ENCODE measurements at regions not wholly inside any gene's neighbourhood (a gene's known extent, or its start where the extent isn't known, plus 50 kb on each side); places are given as distances from the start of the nearest gene placed in this dataset.

DNA sequence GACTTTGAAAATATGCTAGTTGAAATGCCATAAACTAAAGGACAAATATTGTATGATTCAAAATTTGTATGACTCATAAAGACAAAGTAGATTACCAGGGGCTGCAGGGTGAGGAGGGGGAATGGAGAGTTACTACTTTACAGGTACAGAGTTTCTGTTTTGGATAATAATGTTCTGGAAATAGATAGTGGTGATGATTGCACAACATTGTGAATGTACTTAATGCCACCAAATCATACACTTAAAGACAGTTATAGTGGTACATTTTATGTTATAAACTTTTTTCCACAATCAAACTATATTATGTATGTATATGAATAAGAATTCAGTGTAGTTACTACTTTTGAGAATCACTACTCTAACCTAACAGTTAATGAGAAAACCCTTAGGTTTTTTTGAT lies 368.1 kb downstream of the ZFHX3 start:
- no peak for TF ChIP-seq EP300 (IDR thresholded peaks at IDR 0.05; ENCODE audit: borderline replicate concordance)
- no peak for TF ChIP-seq FOXM1 (IDR thresholded peaks at IDR 0.05; ENCODE audit: borderline replicate concordance, low read depth)
- TF ChIP-seq REST (IDR thresholded peaks at IDR 0.05; ENCODE audit: low read depth), result no peak

GRCh38 chr16:72677662-72678447 lies 370.1 kb downstream of the ZFHX3 start:
- TF ChIP-seq ZBTB7A (IDR thresholded peaks at IDR 0.05; ENCODE audit: low read depth) (no peak), CREB1 (IDR thresholded peaks at IDR 0.05; ENCODE audit: low read depth) (no peak), MAX (IDR thresholded peaks at IDR 0.05) (no peak), YY1 (IDR thresholded peaks at IDR 0.05; ENCODE audit: low read depth) (no peak), USF1 (IDR thresholded peaks at IDR 0.05) (no peak), TAF1 (IDR thresholded peaks at IDR 0.05; ENCODE audit: low read depth) (no peak), RAD21 (IDR thresholded peaks at IDR 0.05; ENCODE audit: low read depth) (no peak), TCF12 (IDR thresholded peaks at IDR 0.05; ENCODE audit: low read depth) (no peak)

- TF ChIP-seq NFIC (IDR thresholded peaks at IDR 0.05), result no peak
- TF ChIP-seq RAD21 (IDR thresholded peaks at IDR 0.05; ENCODE audit: low read depth), result no peak
- TF ChIP-seq TAF1 (IDR thresholded peaks at IDR 0.05; ENCODE audit: low read depth), result no peak
- TF ChIP-seq FOXM1 (IDR thresholded peaks at IDR 0.05; ENCODE audit: borderline replicate concordance, low read depth), result no peak
- no peak for TF ChIP-seq EP300 (IDR thresholded peaks at IDR 0.05; ENCODE audit: borderline replicate concordance)
- TF ChIP-seq TEAD4 (IDR thresholded peaks at IDR 0.05), result no peak
- no peak for TF ChIP-seq YY1 (IDR thresholded peaks at IDR 0.05; ENCODE audit: low read depth)
- TF ChIP-seq USF1 (IDR thresholded peaks at IDR 0.05), result no peak
- TF ChIP-seq TCF12 (IDR thresholded peaks at IDR 0.05; ENCODE audit: low read depth), result no peak
- no peak for TF ChIP-seq CREB1 (IDR thresholded peaks at IDR 0.05; ENCODE audit: low read depth)
Measured at GRCh38 chr16:72673118-72673517, 374.8 kb downstream of the ZFHX3 start.

DNA sequence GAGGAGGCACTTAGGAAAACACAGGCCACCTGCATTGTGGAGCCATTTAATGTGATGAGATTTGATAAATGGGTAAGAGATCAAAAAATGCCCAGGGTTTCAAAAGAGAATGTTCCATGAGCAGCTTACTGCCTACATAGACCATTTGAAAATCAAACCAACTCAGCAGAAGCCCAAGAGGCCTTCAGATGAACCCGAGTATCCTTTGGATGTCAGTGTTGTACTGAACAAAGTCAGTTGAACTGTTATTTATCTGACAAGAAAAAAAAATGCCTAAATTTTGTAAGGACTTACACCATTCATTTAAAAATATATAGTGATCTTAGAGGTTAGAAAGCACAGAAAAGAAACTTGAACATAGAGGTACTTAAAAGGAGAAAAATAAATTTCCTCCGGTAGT lies 381.7 kb downstream of the ZFHX3 start:
- TF ChIP-seq REST (IDR thresholded peaks at IDR 0.05; ENCODE audit: low read depth) (no peak), TAF1 (IDR thresholded peaks at IDR 0.05; ENCODE audit: low read depth) (no peak), TCF12 (IDR thresholded peaks at IDR 0.05; ENCODE audit: low read depth) (no peak), USF1 (IDR thresholded peaks at IDR 0.05) (no peak), RAD21 (IDR thresholded peaks at IDR 0.05; ENCODE audit: low read depth) (no peak), NFIC (IDR thresholded peaks at IDR 0.05) (no peak), FOXM1 (IDR thresholded peaks at IDR 0.05; ENCODE audit: borderline replicate concordance, low read depth) (no peak), CEBPB (IDR thresholded peaks at IDR 0.05) (no peak), ZBTB7A (IDR thresholded peaks at IDR 0.05; ENCODE audit: low read depth) (no peak), CREB1 (IDR thresholded peaks at IDR 0.05; ENCODE audit: low read depth) (no peak), YY1 (IDR thresholded peaks at IDR 0.05; ENCODE audit: low read depth) (no peak), TEAD4 (IDR thresholded peaks at IDR 0.05) (no peak), EGR1 (IDR thresholded peaks at IDR 0.05) (no peak), MAX (IDR thresholded peaks at IDR 0.05) (no peak), EP300 (IDR thresholded peaks at IDR 0.05; ENCODE audit: borderline replicate concordance) (no peak)

DNA sequence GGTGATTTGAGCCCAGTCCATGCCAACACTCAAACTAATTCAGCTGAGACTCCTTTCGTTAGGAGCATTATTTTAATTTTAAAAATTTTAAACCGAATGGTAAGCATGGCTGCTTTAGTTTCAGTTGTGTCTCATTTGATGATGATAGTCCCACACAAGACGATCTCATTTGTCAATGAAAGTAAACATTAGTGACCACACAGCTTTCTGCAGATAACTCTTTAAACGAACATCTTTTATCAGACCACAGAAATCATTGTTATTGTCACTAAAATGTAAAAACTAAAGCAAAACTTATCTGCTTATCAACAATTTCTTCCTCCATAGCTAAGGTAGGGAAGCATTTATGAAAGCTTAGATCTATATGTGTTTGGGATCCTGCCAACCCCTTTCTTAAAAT lies 382.2 kb downstream of the ZFHX3 start:
- TF ChIP-seq CREB1 (IDR thresholded peaks at IDR 0.05; ENCODE audit: low read depth) (no peak), TAF1 (IDR thresholded peaks at IDR 0.05; ENCODE audit: low read depth) (no peak), ZBTB7A (IDR thresholded peaks at IDR 0.05; ENCODE audit: low read depth) (no peak), TCF12 (IDR thresholded peaks at IDR 0.05; ENCODE audit: low read depth) (no peak), EP300 (IDR thresholded peaks at IDR 0.05; ENCODE audit: borderline replicate concordance) (no peak), YY1 (IDR thresholded peaks at IDR 0.05; ENCODE audit: low read depth) (no peak)
